Mesenchymal stem cell (in vitro differentiated cells and primary cell): ENCODE measurements at regions not wholly inside any gene's neighbourhood (a gene's known extent, or its start where the extent isn't known, plus 50 kb on each side); places are given as distances from the start of the nearest gene placed in this dataset.

ENCODE experiments used
- DNase-seq: peaks from one replicate; pipeline ENCODE4 v3.0.0-alpha.2; 2013
- H2AFZ ChIP-seq: one replicate; pipeline ENCODE4 v1.6.1; 2013; ENCODE audit warnings: low read depth, mild to moderate bottlenecking, control low read depth, inconsistent platforms, low read length, moderate library complexity
- H2AK5ac ChIP-seq: 2 replicates; pipeline ENCODE4 v1.6.1; 2013; ENCODE audit warnings: low read length, moderate library complexity, mild to moderate bottlenecking, inconsistent platforms; ENCODE audit not compliant: severe bottlenecking
- H2BK120ac ChIP-seq: one replicate; pipeline ENCODE4 v1.6.1; 2013; ENCODE audit warnings: low read depth, mild to moderate bottlenecking, inconsistent platforms, low read length, moderate library complexity
- H2BK12ac ChIP-seq, 2 experiments: one replicate each; pipeline ENCODE4 v1.6.1; 2013; ENCODE audit warnings: inconsistent platforms in 2 of 2, low read length in 2 of 2, mild to moderate bottlenecking in 2 of 2, moderate library complexity in 2 of 2, control low read depth in 1 of 2
- H2BK15ac ChIP-seq: one replicate; pipeline ENCODE4 v1.6.1; 2013; ENCODE audit warnings: mild to moderate bottlenecking, low read depth, inconsistent platforms; ENCODE audit not compliant: poor library complexity, severe bottlenecking
- H2BK5ac ChIP-seq: 2 replicates; pipeline ENCODE4 v1.6.1; 2013; ENCODE audit warnings: low read depth, mild to moderate bottlenecking, low read length, control low read depth, inconsistent platforms; ENCODE audit not compliant: poor library complexity, severe bottlenecking
- H3K14ac ChIP-seq, 2 experiments: one replicate each; pipeline ENCODE4 v1.6.1; 2013; ENCODE audit warnings: inconsistent platforms in 2 of 2, low read length in 2 of 2, control low read depth in 1 of 2, mild to moderate bottlenecking in 1 of 2, moderate library complexity in 1 of 2
- H3K18ac ChIP-seq, 2 experiments: one replicate each; pipeline ENCODE4 v1.6.1; 2013; ENCODE audit warnings: inconsistent platforms in 2 of 2, low read length in 2 of 2, control low read depth in 1 of 2, low read depth in 1 of 2, mild to moderate bottlenecking in 1 of 2
- H3K23ac ChIP-seq, 2 experiments: one replicate each; pipeline ENCODE4 v1.6.1; 2013; ENCODE audit warnings: inconsistent platforms in 2 of 2, low read length in 2 of 2, mild to moderate bottlenecking in 2 of 2, moderate library complexity in 2 of 2, control low read depth in 1 of 2
- H3K27ac ChIP-seq: 2 replicates; pipeline ENCODE4 v1.5.1; 2013; ENCODE audit warnings: mild to moderate bottlenecking, moderate library complexity, low read length, control low read depth, inconsistent platforms; ENCODE audit not compliant: poor library complexity, severe bottlenecking
- H3K27me3 ChIP-seq, 2 experiments: 2 replicates each; pipeline versions ENCODE4 v1.6.1 to v1.7.0; 2013; ENCODE audit warnings: low read length in 2 of 2, mild to moderate bottlenecking in 2 of 2, moderate library complexity in 2 of 2, control low read depth in 1 of 2, inconsistent platforms in 1 of 2; ENCODE audit not compliant: control insufficient read depth in 1 of 2, insufficient read depth in 1 of 2
- H3K36me3 ChIP-seq, 2 experiments: 2 replicates each; pipeline versions ENCODE4 v1.6.1 to v1.7.0; 2013; ENCODE audit warnings: low read length in 2 of 2, control low read depth in 1 of 2, inconsistent platforms in 1 of 2, low read depth in 1 of 2, mild to moderate bottlenecking in 1 of 2; ENCODE audit not compliant: insufficient read depth in 2 of 2, control insufficient read depth in 1 of 2
- H3K4ac ChIP-seq, 2 experiments: one replicate each; pipeline ENCODE4 v1.6.1; 2013; ENCODE audit warnings: inconsistent platforms in 2 of 2, low read length in 2 of 2, mild to moderate bottlenecking in 2 of 2, moderate library complexity in 2 of 2, control low read depth in 1 of 2, low read depth in 1 of 2
- H3K4me1 ChIP-seq: 2 replicates; pipeline ENCODE4 v1.6.1; 2013; ENCODE audit warnings: low read depth, low read length, control low read depth; ENCODE audit not compliant: control insufficient read depth, insufficient read depth
- H3K4me2 ChIP-seq: 2 replicates; pipeline ENCODE4 v1.6.1; 2013; ENCODE audit warnings: low read length, mild to moderate bottlenecking, inconsistent platforms; ENCODE audit not compliant: poor library complexity, severe bottlenecking
- H3K4me3 ChIP-seq, 2 experiments: 2 replicates each; pipeline versions ENCODE4 v1.5.1 to v1.7.0; 2013; ENCODE audit warnings: low read length in 2 of 2, mild to moderate bottlenecking in 2 of 2, control low read depth in 1 of 2, low read depth in 1 of 2; ENCODE audit not compliant: insufficient read depth in 1 of 2
- H3K79me1 ChIP-seq: replicated peaks from 2 replicates; pipeline ENCODE4 v1.6.1; 2013; ENCODE audit warnings: mild to moderate bottlenecking, control low read depth, low read length, inconsistent platforms; ENCODE audit not compliant: poor library complexity, severe bottlenecking
- H3K9ac ChIP-seq: 2 replicates; pipeline ENCODE4 v1.7.0; 2013; ENCODE audit warnings: mild to moderate bottlenecking, low read length, moderate library complexity
- H3K9me3 ChIP-seq: 2 replicates; pipeline ENCODE4 v1.7.0; 2013; ENCODE audit warnings: mild to moderate bottlenecking, low read length; ENCODE audit not compliant: control insufficient read depth
- H4K8ac ChIP-seq: one replicate; pipeline ENCODE4 v1.6.1; 2013; ENCODE audit warnings: inconsistent platforms, mild to moderate bottlenecking, low read length, moderate library complexity
- H4K91ac ChIP-seq: one replicate; pipeline ENCODE4 v1.6.1; 2013; ENCODE audit warnings: mild to moderate bottlenecking, low read length, inconsistent platforms
- WGBS: methylation state at CpG from one replicate; pipeline ENCODE4 v1.1.7; 2013; ENCODE audit warnings: mixed read lengths; 5-methylcytosine and 5-hydroxymethylcytosine counted together

DNA sequence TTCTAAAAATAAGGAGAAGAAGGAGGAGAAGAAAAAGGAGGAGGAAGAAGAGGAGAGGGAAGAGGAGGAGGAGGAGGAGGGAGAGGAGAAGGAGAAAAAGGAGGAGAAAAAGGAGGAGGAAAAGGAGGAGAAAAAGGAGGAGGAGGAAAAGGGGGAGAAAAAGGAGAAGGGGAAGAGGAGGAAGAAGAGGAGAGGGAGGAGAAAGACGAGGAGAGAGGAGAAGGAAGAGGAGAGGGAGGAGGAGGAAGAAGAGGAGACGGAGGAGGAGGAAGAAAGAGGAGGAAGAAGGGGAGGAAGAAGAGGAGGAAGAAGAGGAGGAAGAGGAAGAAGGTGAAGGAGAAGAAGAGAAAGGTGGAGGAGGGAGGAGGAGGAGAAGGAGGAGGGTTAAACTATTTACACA lies 210.2 kb upstream of the TRPM3 start:
- H2AFZ ChIP-seq, result no peak overlapping the region

DNA sequence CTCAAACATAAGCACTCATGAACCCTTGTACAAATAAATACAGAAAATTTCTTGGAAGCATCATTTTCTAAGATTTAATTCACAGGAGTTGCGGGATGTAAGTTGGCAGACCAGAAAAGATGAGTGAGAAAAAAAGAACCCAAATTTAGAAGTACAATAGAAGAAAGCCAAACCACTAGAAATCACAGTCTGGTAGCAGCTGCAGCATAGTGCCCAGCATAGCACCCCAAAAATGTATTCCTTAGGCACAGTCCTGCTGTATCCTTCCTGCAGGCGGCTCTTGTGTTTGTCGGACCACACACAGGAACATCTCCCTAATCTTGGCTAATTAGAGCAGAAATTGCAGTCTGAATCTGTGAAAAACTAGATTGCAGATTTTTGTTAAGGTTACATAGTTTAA lies 208.5 kb upstream of the TRPM3 start:
- no peak overlapping the region for H4K91ac ChIP-seq
- no peaks in the 10 kb centered on the region for H3K9me3 ChIP-seq
- no peak overlapping the region for H3K18ac ChIP-seq
- no peak overlapping the region for H2AK5ac ChIP-seq
- no peaks in the 10 kb centered on the region for H3K79me1 ChIP-seq
- H3K27me3 ChIP-seq, result peaks cover 0 to 12% of the 10 kb centered on the region in 2 experiments
- WGBS, result 87% methylated on average over 1 of the region's 3 CpGs
- no peak overlapping the region for H4K8ac ChIP-seq
- H3K14ac ChIP-seq, result no peak overlapping the region
- H3K27ac ChIP-seq, result no peak overlapping the region
- H2AFZ ChIP-seq, result no peak overlapping the region
- H3K4me3 ChIP-seq, result no peak overlapping the region
- H3K36me3 ChIP-seq, result no peaks in the 10 kb centered on the region
- H3K4me1 ChIP-seq, result no peaks in the 10 kb centered on the region
- H2BK5ac ChIP-seq, result no peak overlapping the region
- H2BK12ac ChIP-seq, result no peak overlapping the region
- DNase-seq, result no peak
- no peak overlapping the region for H3K4me2 ChIP-seq
- no peak overlapping the region for H3K9ac ChIP-seq
- H3K4ac ChIP-seq, result no peak overlapping the region
- no peak overlapping the region for H2BK15ac ChIP-seq
- no peak overlapping the region for H3K23ac ChIP-seq
- no peak overlapping the region for H2BK120ac ChIP-seq

More for the DNA sequence above, 210.2 kb upstream of the TRPM3 start:
- H2BK12ac ChIP-seq, result no peak overlapping the region
- no peak overlapping the region for H3K14ac ChIP-seq
- no peaks in the 10 kb centered on the region for H3K36me3 ChIP-seq
- H2BK15ac ChIP-seq, result no peak overlapping the region
- H3K4ac ChIP-seq, result no peak overlapping the region
- WGBS, result 74% methylated on average over 2 of the region's 2 CpGs
- no peak overlapping the region for H3K4me2 ChIP-seq
- H3K9ac ChIP-seq, result no peak overlapping the region
- H2BK5ac ChIP-seq, result no peak overlapping the region
- H3K27me3 ChIP-seq, result peaks cover 0 to 12% of the 10 kb centered on the region in 2 experiments
- no peak overlapping the region for H4K91ac ChIP-seq
- H3K9me3 ChIP-seq, result no peaks in the 10 kb centered on the region
- no peak overlapping the region for H2BK120ac ChIP-seq
- H3K23ac ChIP-seq, result no peak overlapping the region
- no peak overlapping the region for H4K8ac ChIP-seq
- no peak overlapping the region for H3K27ac ChIP-seq
- no peak overlapping the region for H3K18ac ChIP-seq
- H3K4me1 ChIP-seq, result no peaks in the 10 kb centered on the region
- H2AK5ac ChIP-seq, result no peak overlapping the region
- DNase-seq, result no peak
- H3K79me1 ChIP-seq, result no peaks in the 10 kb centered on the region
- H3K4me3 ChIP-seq, result no peak overlapping the region

DNA sequence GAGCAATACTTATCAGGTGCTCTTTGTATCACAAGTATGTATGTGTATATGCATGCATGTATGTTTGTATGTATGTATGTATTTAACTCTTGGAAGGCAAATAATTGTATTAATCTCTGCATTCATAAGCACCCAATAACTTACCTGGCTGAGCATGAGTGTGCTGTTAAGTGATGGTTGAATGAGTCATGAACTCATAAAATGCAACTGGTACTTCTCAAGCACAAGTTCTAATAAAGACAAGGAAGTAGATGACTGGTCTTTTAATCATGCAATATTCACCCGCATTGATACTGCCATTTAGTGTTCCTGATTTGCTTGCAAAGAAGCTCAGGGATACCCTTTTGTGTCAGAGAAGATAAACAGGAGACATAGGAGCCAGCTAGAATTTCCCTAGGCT lies 204.9 kb upstream of the TRPM3 start:
- H3K27ac ChIP-seq, result no peak overlapping the region
- no peak overlapping the region for H2AFZ ChIP-seq
- H3K4me3 ChIP-seq, result no peak overlapping the region
- no peak overlapping the region for H3K4me2 ChIP-seq
- H3K9ac ChIP-seq, result no peak overlapping the region
- H3K79me1 ChIP-seq, result no peaks in the 10 kb centered on the region
- WGBS, result 92% methylated on average over 1 of the region's 1 CpG
- no peak overlapping the region for H2BK15ac ChIP-seq
- H4K8ac ChIP-seq, result no peak overlapping the region
- H3K4ac ChIP-seq, result no peak overlapping the region
- no peaks in the 10 kb centered on the region for H3K36me3 ChIP-seq
- H3K9me3 ChIP-seq, result no peaks in the 10 kb centered on the region
- no peak overlapping the region for H4K91ac ChIP-seq
- no peak overlapping the region for H3K14ac ChIP-seq
- H3K27me3 ChIP-seq, result no peaks in the 10 kb centered on the region
- no peak overlapping the region for H2BK120ac ChIP-seq
- no peak overlapping the region for H3K18ac ChIP-seq
- no peak overlapping the region for H3K23ac ChIP-seq
- H2AK5ac ChIP-seq, result no peak overlapping the region
- H2BK5ac ChIP-seq, result no peak overlapping the region
- no peak for DNase-seq
- H3K4me1 ChIP-seq, result no peaks in the 10 kb centered on the region
- no peak overlapping the region for H2BK12ac ChIP-seq

DNA sequence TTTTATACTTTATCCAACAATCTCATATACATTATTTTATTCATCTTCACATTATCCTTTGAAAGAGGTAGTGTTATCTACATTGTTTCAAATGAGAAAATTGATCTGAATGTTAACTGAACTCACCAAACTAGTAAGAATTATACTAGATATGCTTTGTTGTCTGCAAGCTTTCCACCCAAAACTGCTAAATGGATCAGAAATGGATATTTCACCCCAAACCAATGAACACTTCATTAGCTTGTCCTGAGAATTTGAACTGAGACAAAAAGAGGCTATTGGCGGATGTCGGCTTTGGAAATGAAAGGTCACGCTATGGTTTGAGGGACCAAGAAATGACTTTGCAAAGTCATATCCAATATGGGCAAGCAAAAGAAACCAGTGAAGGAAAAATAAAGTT lies 201.9 kb upstream of the TRPM3 start:
- Histone ChIP-seq H3K23ac (no peak overlapping the region), H2AK5ac (no peak overlapping the region), H3K27ac (no peak overlapping the region), H3K14ac (no peak overlapping the region), H3K27me3 (no peaks in the 10 kb centered on the region), H3K9ac (no peak overlapping the region), H3K4ac (no peak overlapping the region), H3K79me1 (no peaks in the 10 kb centered on the region), H3K18ac (no peak overlapping the region), H3K9me3 (no peaks in the 10 kb centered on the region), H3K4me2 (no peak overlapping the region), H4K91ac (no peak overlapping the region), H3K36me3 (no peaks in the 10 kb centered on the region), H2BK12ac (no peak overlapping the region), H4K8ac (no peak overlapping the region), H3K4me1 (no peaks in the 10 kb centered on the region), H2BK15ac (no peak overlapping the region), H2BK120ac (no peak overlapping the region), H2AFZ (no peak overlapping the region), H2BK5ac (no peak overlapping the region), H3K4me3 (no peak overlapping the region)
- 96% methylated on average over 3 of the region's 3 CpGs for WGBS
- DNase-seq, result no peak
